DMS114 treated with DMSO at 0.1 percent for 48 hours (cell line): ENCODE measurements at regions not wholly inside any gene's neighbourhood (a gene's known extent, or its start where the extent isn't known, plus 50 kb on each side); places are given as distances from the start of the nearest gene placed in this dataset.
A peak's percentile ranks its signal among the peaks of the same experiment; 100 is the strongest.

Source experiments
- DNase-seq: peaks from one replicate; lab custom pipeline; 2025; ENCODE audit not compliant: unreplicated experiment; lab: John Stamatoyannopoulos, UW

DNA sequence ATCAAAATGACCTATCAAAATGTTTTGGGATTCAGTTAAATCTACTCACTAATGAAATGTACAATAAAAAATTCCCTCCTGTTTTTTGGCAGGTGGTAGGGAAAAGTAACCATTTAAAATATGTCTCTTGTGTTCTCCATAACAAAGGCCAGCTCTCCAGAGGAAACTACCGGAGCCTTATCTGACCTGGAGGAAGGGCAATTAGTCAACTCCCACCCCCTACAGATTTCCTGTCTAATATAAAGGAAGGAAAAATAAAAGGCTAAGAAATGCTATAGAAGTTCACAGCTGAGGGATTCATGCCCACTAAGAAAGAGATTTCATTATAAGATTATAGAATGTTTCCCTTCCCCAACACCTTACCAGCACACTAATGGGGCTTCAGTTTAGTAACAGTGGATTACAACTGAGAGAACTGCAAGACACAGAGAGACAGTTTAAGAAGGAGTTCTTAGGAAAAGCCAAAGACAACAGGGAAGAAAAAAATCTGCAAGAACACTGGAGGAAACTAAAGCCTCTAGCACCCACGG is 376.5 kb upstream of the KCNMB2 start:
- DNase-seq: no peak

DNA sequence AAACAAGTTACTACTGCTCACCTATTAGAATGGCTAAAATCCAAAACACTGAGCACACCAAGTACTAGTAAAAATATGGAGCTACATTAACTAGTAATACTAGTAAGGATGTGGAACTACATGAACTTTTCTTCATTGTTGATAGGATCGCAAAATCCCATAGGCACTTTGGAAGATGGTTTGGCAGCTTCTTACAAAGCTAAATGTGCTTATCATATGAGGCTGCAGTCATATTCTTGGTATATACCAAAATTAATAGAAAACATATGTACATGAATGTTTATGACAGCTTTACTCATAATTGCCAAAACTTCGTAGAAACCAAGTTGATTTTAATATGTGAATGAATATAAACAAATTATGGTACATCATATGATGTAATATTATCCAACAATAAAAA is 366.8 kb upstream of the KCNMB2 start:
- no peak for DNase-seq

DNA sequence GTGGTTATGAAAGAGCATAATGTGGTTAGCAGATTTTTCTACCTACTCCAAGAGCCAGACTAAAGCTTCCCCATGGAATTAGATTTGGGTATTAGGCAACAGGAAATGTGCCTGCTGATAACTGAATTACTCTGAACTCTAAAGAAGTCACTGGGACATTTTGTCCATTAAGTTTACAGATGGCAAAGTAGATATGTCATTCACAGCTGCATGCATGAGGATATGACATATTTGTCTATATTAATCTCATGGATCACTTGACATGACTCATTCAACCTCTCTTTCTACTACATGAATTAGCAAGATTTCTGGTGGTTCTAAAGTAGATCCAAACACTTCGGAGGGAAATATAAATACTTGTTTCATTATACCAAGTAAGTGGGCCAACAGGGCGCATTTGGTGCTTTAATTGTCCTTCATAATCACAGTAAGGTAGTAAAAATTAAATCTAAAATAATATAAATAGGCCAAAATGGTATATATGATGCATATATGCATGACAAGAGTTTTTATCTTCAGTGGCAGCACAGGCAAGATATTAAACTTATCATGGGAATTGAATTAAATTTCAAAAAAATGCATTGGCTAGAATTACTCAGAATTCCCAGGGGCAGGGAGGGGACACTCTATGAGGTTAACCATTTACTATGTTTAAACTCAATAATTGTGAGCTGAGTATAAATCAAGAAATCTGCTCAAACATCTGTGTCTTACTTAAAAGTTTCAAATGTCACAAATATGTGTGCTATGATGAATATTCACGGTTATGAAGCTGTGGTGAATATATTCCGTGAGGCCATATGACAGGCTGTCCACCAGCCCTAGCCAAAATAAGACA is 365.3 kb upstream of the KCNMB2 start:
- DNase-seq: peak; percentile 97

DNA sequence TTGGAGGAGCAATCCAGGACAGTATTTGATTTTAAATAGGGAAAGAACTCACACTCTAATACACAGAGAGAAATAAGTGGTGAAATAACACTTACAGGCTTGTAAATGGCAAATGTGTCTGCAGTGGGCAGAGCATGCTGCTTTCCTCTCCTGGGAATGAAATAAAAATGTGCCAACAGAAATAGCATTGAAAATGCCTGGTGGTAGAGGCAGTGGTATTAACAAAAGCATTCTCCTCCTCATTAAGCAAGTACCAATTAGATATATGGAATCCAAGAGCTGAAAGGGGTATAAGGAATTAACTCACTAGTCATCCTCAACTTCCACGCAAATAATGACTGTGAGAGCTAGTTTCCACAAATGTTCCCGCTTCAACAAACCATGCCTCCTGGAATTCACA is 364.1 kb upstream of the KCNMB2 start:
- DNase-seq: no peak

GRCh38 chr3:178174201-178174915 is 361.9 kb upstream of the KCNMB2 start:
- peak; percentile 100 for DNase-seq

DNA sequence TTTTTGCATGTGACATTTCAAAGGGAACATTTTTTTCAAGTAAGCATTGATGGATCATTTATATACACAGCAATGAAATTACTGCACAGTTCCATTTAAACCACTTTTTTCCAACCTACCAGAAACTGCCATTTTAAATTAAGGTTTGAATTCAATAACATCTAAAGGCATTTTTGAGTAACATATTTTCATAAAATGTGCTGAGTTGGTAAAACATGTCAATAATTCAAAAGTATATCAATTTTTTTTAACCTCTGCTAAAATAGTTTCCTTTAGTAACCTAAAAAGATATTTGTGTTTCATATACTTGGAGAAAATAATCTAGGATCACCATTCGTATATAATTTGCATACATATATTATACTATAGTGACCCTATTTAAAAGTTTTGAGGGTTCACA is 355.1 kb upstream of the KCNMB2 start:
- DNase-seq: no peak

GRCh38 chr3:178181784-178182183 is 354.5 kb upstream of the KCNMB2 start:
- DNase-seq: no peak

- DNase-seq: peak; percentile 82
These were observed 353.9 kb upstream of the KCNMB2 start for GRCh38 chr3:178182337-178182779.

DNA sequence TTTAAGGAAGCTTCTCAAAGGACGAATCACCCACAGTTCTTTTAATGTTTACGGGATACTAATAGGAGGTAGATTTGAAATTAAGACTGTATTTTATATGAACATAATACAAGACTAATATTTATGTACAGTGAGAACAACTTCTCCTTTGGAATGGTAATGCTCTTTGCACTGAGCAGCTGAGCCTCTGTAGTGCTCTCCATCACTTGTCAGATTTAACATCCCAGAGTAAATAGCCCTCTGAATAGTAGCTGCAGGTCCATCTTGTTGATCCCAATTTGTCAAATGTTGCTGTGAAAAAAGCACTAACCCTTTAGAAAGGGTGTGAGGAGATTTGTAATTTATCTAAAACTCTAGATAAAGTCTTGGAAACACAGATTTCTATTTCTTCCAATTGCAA is 351.4 kb upstream of the KCNMB2 start:
- DNase-seq: no peak

- DNase-seq: no peak
These were observed 349.6 kb upstream of the KCNMB2 start for GRCh38 chr3:178186666-178187065.

- DNase-seq: no peak
These were observed 346.4 kb upstream of the KCNMB2 start for GRCh38 chr3:178189854-178190253.

DNA sequence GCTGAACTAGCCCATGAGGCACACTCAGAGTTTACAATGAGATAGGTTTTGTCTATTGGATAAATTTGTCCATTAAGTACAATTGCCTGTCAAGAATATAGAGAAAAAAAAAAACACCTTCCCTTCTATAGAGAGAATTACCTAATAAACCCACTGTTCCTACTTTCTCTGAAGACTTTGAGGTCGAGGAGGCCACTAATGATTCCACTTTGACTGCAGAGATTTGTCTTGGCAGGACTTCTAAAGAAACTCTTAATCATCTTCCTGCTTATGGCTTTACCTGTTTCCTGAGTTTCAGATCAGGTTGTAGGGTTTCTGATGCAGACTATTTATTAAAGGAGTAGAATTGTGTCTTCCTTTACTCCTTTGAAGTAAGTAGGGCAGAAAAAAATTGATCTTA is 342.4 kb upstream of the KCNMB2 start:
- no peak for DNase-seq

DNA sequence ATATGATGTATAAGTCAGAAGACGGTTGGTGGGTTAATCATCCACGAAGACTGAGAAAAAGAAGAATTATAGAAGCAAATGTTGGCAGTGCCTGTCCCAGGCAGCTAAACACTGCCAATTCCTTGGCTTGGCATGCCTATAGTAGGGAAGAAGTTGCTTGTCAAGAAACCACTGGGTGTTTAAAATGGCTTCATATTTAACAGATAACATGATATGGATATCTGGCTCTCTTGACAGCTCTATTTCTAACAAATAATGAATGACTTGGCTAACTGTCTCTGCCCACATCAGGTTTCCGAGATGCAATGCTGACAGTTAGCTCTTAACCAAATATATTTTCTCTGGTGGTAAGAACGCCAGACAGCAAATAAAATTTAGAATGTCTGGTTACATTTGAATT is 341.7 kb upstream of the KCNMB2 start:
- DNase-seq: no peak

DNA sequence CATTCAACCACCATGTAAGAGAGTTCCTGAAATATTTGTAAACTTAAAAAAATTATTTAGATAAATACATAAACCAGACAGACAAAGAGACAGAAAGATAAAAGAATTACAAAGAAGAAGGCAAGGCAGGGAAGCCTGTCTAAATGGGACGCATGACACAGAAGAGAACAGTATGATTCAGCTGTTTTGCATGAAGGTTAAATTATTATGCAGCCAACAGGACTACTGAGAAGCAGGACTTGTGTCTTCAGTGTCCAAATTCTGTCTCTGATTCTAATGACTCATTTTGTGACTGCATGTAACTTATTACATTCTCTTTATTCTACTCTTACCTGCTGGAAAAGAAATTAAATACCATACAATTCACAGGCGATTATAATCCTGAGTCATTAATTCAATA is 340.4 kb upstream of the KCNMB2 start:
- DNase-seq: no peak

DNA sequence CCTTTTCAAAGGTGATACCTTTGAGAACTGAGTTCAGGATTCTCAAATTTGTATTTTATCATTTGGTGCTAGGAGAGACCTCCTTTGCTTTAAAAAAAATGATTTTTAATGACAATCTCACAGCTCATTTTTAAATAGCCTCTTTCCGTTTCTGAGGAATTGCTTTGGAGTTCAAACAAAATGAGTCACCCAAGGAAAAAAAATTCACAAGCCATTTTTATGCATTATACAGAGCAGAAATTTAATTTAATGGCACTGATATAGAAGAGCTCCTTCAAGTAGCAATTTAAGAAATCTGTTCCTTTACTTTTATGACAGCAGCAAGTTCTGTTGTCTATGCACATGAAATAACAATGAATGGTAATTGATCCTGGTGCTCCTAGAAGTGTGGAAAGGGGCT is 337.9 kb upstream of the KCNMB2 start:
- no peak for DNase-seq

- no peak for DNase-seq
These were observed 335.9 kb upstream of the KCNMB2 start for GRCh38 chr3:178200316-178200715.

DNA sequence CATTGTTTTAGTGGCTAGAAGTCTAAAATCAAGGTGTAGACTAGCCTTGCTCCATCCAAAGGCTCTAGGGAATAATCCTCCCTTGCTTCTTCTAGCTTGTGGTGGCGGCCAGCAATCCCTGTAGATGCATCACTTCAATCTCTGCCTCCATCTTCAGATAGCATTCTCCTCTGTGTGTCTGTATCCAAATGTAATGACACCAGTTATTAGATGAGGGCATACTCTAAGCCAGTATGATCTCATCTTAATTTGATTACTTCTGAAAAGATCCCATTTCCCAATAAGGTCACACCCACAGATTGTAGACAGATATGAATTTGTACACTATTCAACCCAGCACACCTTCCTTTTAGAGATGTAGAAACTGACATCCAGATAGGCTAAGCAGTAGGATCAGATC is 334.5 kb upstream of the KCNMB2 start:
- DNase-seq: no peak

- DNase-seq: no peak
These were observed 334.0 kb upstream of the KCNMB2 start for GRCh38 chr3:178202194-178202593.

GRCh38 chr3:178203165-178203564 is 333.1 kb upstream of the KCNMB2 start:
- no peak for DNase-seq

DNA sequence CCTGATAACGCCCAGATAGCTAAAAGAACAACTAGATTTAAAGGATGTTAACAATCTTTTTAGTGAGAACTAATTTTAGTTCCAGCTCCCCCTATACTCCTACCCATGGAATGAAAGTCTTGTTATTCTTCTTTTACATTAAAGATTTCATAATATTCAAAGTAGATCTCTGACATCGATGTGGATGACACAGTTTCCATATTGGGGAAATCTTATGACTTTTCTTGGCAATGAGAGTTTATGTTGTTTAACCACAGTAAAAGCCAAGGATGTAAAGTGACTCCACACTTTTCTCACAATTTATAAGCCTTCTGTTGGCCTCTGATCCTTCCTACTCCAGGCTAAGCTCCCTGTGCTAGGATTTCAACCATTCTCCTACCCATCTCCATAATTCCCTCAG is 332.6 kb upstream of the KCNMB2 start:
- no peak for DNase-seq

DNA sequence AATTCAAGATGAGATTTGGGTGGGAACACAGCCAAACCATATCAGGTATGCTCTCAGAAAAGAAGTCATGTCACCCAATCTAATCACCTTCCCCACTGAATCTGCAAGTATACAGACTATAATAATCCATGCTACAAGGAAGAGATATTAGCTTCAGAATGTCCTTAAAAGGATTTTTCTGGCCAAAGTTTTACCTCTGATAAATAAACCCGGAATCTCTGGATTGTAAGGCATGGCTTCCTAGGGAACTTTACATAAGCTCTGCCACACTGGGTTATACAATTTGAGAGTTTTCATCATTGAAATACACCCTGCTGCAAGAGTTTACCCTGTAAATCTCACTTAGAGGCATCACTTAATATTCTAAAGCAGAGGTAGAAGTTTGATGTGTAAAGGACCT is 330.5 kb upstream of the KCNMB2 start:
- no peak for DNase-seq

GRCh38 chr3:178206521-178206920 is 329.7 kb upstream of the KCNMB2 start:
- no peak for DNase-seq
